ENCODE measurements at regions not wholly inside any gene's neighbourhood (a gene's known extent, or its start where the extent isn't known, plus 50 kb on each side); places are given as distances from the start of the nearest gene placed in this dataset.

DNA sequence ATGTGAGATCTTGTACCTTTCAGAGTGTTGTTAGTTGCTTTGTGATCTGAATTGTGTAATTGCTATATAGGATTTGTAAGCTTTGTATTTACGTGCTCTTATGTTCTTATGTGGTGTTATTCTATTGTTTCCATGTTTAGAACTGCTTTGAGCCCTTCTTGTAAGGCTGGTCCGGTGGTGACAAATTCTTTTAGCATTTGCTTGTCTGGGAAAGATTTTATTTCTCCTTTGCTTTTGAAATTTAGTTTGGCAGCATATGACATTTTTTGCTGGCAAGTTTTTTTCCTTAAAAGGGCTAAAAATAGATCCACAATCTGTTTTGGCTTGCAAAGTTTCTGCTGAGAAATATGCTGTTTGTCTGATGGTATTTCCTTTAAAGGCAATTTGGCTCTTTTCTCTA lies 1089.2 kb upstream of the PCDH9 start:
- H3K36me3 ChIP-seq (replicated peaks; ENCODE audit: insufficient read depth, low read length): no peaks in the 10 kb centered on the region
- H3K4me1 ChIP-seq (ENCODE audit: low read length): no peaks in the 10 kb centered on the region
- TF ChIP-seq EZH2phosphoT487 (IDR thresholded peaks at IDR 0.05; ENCODE audit: low read length): no peak
- TF ChIP-seq, protein P1, sequence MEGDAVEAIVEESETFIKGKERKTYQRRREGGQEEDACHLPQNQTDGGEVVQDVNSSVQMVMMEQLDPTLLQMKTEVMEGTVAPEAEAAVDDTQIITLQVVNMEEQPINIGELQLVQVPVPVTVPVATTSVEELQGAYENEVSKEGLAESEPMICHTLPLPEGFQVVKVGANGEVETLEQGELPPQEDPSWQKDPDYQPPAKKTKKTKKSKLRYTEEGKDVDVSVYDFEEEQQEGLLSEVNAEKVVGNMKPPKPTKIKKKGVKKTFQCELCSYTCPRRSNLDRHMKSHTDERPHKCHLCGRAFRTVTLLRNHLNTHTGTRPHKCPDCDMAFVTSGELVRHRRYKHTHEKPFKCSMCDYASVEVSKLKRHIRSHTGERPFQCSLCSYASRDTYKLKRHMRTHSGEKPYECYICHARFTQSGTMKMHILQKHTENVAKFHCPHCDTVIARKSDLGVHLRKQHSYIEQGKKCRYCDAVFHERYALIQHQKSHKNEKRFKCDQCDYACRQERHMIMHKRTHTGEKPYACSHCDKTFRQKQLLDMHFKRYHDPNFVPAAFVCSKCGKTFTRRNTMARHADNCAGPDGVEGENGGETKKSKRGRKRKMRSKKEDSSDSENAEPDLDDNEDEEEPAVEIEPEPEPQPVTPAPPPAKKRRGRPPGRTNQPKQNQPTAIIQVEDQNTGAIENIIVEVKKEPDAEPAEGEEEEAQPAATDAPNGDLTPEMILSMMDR (IDR thresholded peaks at IDR 0.05; ENCODE audit: low read length): no peak
- TF ChIP-seq EZH2 (optimal IDR thresholded peaks at IDR 0.05; ENCODE audit: low read depth, low read length): no peak
- no peak for DNase-seq
- H3F3A ChIP-seq (ENCODE audit: insufficient read depth, low read length): no peaks in the 10 kb centered on the region
- H3K9me2 ChIP-seq (replicated peaks; ENCODE audit: insufficient read depth, low read length): no peaks in the 10 kb centered on the region
- no peaks in the 10 kb centered on the region for H3K79me2 ChIP-seq (ENCODE audit: low read length)
- H3K4me3 ChIP-seq (ENCODE audit: low read length): no peak overlapping the region
- H3K4me2 ChIP-seq (ENCODE audit: low read depth, low read length): no peak overlapping the region
- H4K20me1 ChIP-seq (ENCODE audit: insufficient read depth, low read length): no peaks in the 10 kb centered on the region
- H2AFZ ChIP-seq (ENCODE audit: low read length): no peak overlapping the region
- H3K9me3 ChIP-seq (replicated peaks; ENCODE audit: insufficient read depth, low read length): no peaks in the 10 kb centered on the region
- no peak overlapping the region for H3K9ac ChIP-seq (ENCODE audit: low read length)
- no peaks in the 10 kb centered on the region for H3K27me3 ChIP-seq (replicated peaks; ENCODE audit: insufficient read depth, low read length)
- no peak overlapping the region for H3K27ac ChIP-seq (ENCODE audit: low read length)

DNA sequence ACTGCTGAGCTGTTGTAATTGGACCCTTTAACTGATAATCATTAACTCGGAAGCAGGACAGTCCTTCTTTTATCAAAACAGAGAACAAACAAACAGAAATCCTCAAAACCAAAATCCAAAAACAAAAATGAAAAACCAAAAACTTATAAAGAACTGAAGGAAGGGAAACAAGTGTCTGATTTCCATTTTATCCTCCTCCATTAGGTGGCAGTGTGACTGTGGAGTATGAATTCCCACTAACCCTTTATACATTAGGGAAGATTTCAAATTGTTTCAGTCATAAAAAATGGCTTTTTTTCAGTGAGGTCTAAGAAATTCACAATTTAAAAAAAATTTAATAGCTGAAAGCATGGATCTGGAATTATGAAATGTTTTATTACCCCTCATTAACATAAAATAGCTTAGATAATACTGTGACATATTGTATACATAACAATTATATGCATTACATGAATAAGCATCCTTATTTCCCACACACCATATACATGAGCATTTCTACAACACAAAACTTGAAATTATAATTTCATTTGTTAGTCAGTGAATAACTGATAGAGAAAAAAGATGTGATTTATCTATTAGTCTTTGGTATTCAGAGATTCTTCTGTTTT lies 1074.3 kb upstream of the PCDH9 start:
- Histone ChIP-seq H3K9me2 (replicated peaks; ENCODE audit: insufficient read depth, low read length) (no peaks in the 10 kb centered on the region), H3K9me3 (replicated peaks; ENCODE audit: insufficient read depth, low read length) (no peaks in the 10 kb centered on the region), H2AFZ (ENCODE audit: low read length) (no peak overlapping the region), H3K4me3 (ENCODE audit: low read length) (no peak overlapping the region), H3K4me1 (ENCODE audit: low read length) (no peaks in the 10 kb centered on the region), H3K27ac (ENCODE audit: low read length) (no peak overlapping the region), H3K36me3 (replicated peaks; ENCODE audit: insufficient read depth, low read length) (no peaks in the 10 kb centered on the region), H3K4me2 (ENCODE audit: low read depth, low read length) (no peak overlapping the region), H3F3A (ENCODE audit: insufficient read depth, low read length) (no peaks in the 10 kb centered on the region), H3K27me3 (replicated peaks; ENCODE audit: insufficient read depth, low read length) (no peaks in the 10 kb centered on the region), H3K9ac (ENCODE audit: low read length) (no peak overlapping the region), H3K79me2 (ENCODE audit: low read length) (no peaks in the 10 kb centered on the region), H4K20me1 (ENCODE audit: insufficient read depth, low read length) (no peaks in the 10 kb centered on the region)
- TF ChIP-seq EZH2 (optimal IDR thresholded peaks at IDR 0.05; ENCODE audit: low read depth, low read length): no peak
- TF ChIP-seq, protein P1 (IDR thresholded peaks at IDR 0.05; ENCODE audit: low read length): peak; percentile 43
- peak; percentile 8 for DNase-seq

DNA sequence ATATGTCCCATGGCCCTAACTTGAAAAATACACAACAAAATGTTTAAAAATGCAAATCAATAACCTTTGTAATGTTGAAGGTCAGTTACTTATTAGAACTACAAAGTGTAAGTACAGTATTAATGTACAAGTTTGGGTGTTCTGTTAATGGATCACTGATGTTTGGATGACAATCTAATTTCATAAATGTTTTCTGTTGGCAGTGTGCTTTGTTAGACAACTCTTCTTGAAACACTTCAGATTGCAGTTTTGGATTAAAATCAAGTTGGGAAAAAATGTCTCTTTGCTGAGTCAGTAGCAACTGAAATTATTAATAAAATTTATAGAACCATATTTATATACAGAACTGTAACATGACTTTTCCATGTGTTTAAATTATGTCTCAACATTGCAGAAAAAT lies 1063.5 kb upstream of the PCDH9 start:
- H3K9me2 ChIP-seq (replicated peaks; ENCODE audit: insufficient read depth, low read length): no peaks in the 10 kb centered on the region
- no peaks in the 10 kb centered on the region for H4K20me1 ChIP-seq (ENCODE audit: insufficient read depth, low read length)
- no peaks in the 10 kb centered on the region for H3F3A ChIP-seq (ENCODE audit: insufficient read depth, low read length)
- no peaks in the 10 kb centered on the region for H3K4me1 ChIP-seq (ENCODE audit: low read length)
- H3K79me2 ChIP-seq (ENCODE audit: low read length): no peaks in the 10 kb centered on the region
- H3K27ac ChIP-seq (ENCODE audit: low read length): no peak overlapping the region
- no peaks in the 10 kb centered on the region for H3K27me3 ChIP-seq (replicated peaks; ENCODE audit: insufficient read depth, low read length)
- no peaks in the 10 kb centered on the region for H3K9me3 ChIP-seq (replicated peaks; ENCODE audit: insufficient read depth, low read length)
- no peak overlapping the region for H2AFZ ChIP-seq (ENCODE audit: low read length)
- H3K4me3 ChIP-seq (ENCODE audit: low read length): no peak overlapping the region
- H3K9ac ChIP-seq (ENCODE audit: low read length): no peak overlapping the region
- TF ChIP-seq EZH2 (optimal IDR thresholded peaks at IDR 0.05; ENCODE audit: low read depth, low read length): no peak
- no peak for TF ChIP-seq EZH2phosphoT487 (IDR thresholded peaks at IDR 0.05; ENCODE audit: low read length)
- TF ChIP-seq, protein P1 (IDR thresholded peaks at IDR 0.05; ENCODE audit: low read length): no peak
- no peak overlapping the region for H3K4me2 ChIP-seq (ENCODE audit: low read depth, low read length)
- H3K36me3 ChIP-seq (replicated peaks; ENCODE audit: insufficient read depth, low read length): no peaks in the 10 kb centered on the region
- DNase-seq: no peak
